ENCODE measurements at regions not wholly inside any gene's neighbourhood (a gene's known extent, or its start where the extent isn't known, plus 50 kb on each side); places are given as distances from the start of the nearest gene placed in this dataset.

DNA sequence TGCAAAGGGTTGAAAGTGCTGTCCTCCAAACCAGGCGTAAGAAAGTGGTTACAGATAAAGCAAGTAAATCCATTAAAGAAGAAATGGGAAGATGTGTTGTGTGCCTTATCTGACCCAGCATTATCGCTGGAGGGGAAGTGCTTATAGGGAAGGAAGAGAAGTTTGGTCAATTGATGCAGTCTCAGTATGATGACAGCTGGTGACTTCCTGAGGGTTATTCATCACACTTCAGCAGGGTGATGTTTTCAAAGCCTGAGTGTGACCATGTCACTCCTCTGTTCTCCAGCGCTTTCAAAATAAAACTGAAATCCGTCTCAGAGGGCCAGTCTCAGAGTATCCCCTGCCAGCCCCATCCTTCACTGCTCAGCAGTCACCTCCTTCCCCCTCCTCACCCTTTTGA is 505.4 kb upstream of the RBFOX1 start:
- no peak for ATAC-seq
- no peak overlapping the region for H3K27ac Mint-ChIP-seq

GRCh38 chr16:6822041-6822440 is 510.6 kb upstream of the RBFOX1 start:
- Histone ChIP-seq H3F3A (replicated peaks; ENCODE audit: low read depth) (no peaks in the 10 kb centered on the region), H3K27me3 (ENCODE audit: insufficient read depth) (no peaks in the 10 kb centered on the region), H3K4me1 (ENCODE audit: insufficient read depth) (no peaks in the 10 kb centered on the region), H3K36me3 (ENCODE audit: insufficient read depth) (0 out of 2 replicates have a peak, but pooled peaks cover 8% of the 10 kb centered on the region), H3K4me2 (no peak overlapping the region), H3K9me2 (ENCODE audit: insufficient read depth) (no peaks in the 10 kb centered on the region), H3K4me3 (no peak overlapping the region), H3K27ac (ENCODE audit: low read depth) (no peak overlapping the region), H4K20me1 (replicated peaks; ENCODE audit: insufficient read depth) (no peaks in the 10 kb centered on the region), H3K79me2 (replicated peaks; ENCODE audit: insufficient read depth) (no peaks in the 10 kb centered on the region), H2AFZ (no peak overlapping the region)
- Mint-ChIP-seq H3K4me1 (no peaks in the 10 kb centered on the region), H3K36me3 (ENCODE audit: low read depth) (peaks cover 11% of the 10 kb centered on the region), H3K27ac (no peak overlapping the region), H3K4me3 (no peak overlapping the region), H3K27me3 (ENCODE audit: insufficient read depth, low read depth, poor library complexity) (no peaks in the 10 kb centered on the region), H3K9me3 (peaks cover 75% of the 10 kb centered on the region)
- no peak for ATAC-seq
- DNase-seq (ENCODE audit: low spot score) = no peak
- TF ChIP-seq CTCF (conservative IDR thresholded peaks at IDR 0.05; ENCODE audit: low read depth in 2 of 2) (no peak), STAT1 (IDR thresholded peaks at IDR 0.05; ENCODE audit: unreplicated experiment) (no peak), ZNF114 (CRISPR knock-in tag; IDR thresholded peaks at IDR 0.05) (no peak)
- TF ChIP-seq, protein P1, sequence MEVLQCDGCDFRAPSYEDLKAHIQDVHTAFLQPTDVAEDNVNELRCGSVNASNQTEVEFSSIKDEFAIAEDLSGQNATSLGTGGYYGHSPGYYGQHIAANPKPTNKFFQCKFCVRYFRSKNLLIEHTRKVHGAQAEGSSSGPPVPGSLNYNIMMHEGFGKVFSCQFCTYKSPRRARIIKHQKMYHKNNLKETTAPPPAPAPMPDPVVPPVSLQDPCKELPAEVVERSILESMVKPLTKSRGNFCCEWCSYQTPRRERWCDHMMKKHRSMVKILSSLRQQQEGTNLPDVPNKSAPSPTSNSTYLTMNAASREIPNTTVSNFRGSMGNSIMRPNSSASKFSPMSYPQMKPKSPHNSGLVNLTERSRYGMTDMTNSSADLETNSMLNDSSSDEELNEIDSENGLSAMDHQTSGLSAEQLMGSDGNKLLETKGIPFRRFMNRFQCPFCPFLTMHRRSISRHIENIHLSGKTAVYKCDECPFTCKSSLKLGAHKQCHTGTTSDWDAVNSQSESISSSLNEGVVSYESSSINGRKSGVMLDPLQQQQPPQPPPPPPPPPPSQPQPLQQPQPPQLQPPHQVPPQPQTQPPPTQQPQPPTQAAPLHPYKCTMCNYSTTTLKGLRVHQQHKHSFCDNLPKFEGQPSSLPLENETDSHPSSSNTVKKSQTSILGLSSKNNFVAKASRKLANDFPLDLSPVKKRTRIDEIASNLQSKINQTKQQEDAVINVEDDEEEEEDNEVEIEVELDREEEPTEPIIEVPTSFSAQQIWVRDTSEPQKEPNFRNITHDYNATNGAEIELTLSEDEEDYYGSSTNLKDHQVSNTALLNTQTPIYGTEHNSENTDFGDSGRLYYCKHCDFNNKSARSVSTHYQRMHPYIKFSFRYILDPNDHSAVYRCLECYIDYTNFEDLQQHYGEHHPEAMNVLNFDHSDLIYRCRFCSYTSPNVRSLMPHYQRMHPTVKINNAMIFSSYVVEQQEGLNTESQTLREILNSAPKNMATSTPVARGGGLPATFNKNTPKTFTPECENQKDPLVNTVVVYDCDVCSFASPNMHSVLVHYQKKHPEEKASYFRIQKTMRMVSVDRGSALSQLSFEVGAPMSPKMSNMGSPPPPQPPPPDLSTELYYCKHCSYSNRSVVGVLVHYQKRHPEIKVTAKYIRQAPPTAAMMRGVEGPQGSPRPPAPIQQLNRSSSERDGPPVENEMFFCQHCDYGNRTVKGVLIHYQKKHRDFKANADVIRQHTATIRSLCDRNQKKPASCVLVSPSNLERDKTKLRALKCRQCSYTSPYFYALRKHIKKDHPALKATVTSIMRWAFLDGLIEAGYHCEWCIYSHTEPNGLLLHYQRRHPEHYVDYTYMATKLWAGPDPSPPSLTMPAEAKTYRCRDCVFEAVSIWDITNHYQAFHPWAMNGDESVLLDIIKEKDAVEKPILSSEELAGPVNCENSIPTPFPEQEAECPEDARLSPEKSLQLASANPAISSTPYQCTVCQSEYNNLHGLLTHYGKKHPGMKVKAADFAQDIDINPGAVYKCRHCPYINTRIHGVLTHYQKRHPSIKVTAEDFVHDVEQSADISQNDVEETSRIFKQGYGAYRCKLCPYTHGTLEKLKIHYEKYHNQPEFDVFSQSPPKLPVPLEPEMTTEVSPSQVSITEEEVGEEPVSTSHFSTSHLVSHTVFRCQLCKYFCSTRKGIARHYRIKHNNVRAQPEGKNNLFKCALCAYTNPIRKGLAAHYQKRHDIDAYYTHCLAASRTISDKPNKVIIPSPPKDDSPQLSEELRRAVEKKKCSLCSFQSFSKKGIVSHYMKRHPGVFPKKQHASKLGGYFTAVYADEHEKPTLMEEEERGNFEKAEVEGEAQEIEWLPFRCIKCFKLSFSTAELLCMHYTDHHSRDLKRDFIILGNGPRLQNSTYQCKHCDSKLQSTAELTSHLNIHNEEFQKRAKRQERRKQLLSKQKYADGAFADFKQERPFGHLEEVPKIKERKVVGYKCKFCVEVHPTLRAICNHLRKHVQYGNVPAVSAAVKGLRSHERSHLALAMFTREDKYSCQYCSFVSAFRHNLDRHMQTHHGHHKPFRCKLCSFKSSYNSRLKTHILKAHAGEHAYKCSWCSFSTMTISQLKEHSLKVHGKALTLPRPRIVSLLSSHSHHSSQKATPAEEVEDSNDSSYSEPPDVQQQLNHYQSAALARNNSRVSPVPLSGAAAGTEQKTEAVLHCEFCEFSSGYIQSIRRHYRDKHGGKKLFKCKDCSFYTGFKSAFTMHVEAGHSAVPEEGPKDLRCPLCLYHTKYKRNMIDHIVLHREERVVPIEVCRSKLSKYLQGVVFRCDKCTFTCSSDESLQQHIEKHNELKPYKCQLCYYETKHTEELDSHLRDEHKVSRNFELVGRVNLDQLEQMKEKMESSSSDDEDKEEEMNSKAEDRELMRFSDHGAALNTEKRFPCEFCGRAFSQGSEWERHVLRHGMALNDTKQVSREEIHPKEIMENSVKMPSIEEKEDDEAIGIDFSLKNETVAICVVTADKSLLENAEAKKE (CRISPR knock-in tag; IDR thresholded peaks at IDR 0.05) = no peak

More for the DNA sequence above, 505.4 kb upstream of the RBFOX1 start:
- H2AFZ ChIP-seq = no peak overlapping the region
- no peaks in the 10 kb centered on the region; the same call in 2 of the 3 replicates for H3K4me1 Mint-ChIP-seq
- no peaks in the 10 kb centered on the region for H3F3A ChIP-seq (replicated peaks; ENCODE audit: low read depth)
- H3K4me3 ChIP-seq = no peak overlapping the region
- no peak overlapping the region for H3K4me2 ChIP-seq
- H3K79me2 ChIP-seq (replicated peaks; ENCODE audit: insufficient read depth) = no peaks in the 10 kb centered on the region
- H3K27me3 ChIP-seq (ENCODE audit: insufficient read depth) = no peaks in the 10 kb centered on the region
- no peaks in the 10 kb centered on the region for H3K4me1 ChIP-seq (ENCODE audit: insufficient read depth)
- H3K9me2 ChIP-seq (ENCODE audit: insufficient read depth) = no peaks in the 10 kb centered on the region
- H3K4me3 Mint-ChIP-seq = no peak overlapping the region
- no peaks in the 10 kb centered on the region for H4K20me1 ChIP-seq (replicated peaks; ENCODE audit: insufficient read depth)
- no peak for TF ChIP-seq ZNF114 (CRISPR knock-in tag; IDR thresholded peaks at IDR 0.05)
- TF ChIP-seq JUNB (IDR thresholded peaks at IDR 0.05; ENCODE audit: unreplicated experiment) = no peak
- TF ChIP-seq REST (IDR thresholded peaks at IDR 0.05; ENCODE audit: unreplicated experiment) = no peak
- no peak for TF ChIP-seq STAT1 (IDR thresholded peaks at IDR 0.05; ENCODE audit: unreplicated experiment)
- TF ChIP-seq EZH2phosphoT487 (IDR thresholded peaks at IDR 0.05; ENCODE audit: unreplicated experiment) = no peak
- TF ChIP-seq EZH2 (IDR thresholded peaks at IDR 0.05; ENCODE audit: low read depth, unreplicated experiment) = no peak
- no peak overlapping the region for H3K27ac ChIP-seq (ENCODE audit: low read depth)
- peaks cover 1% of the 10 kb centered on the region for H3K27me3 Mint-ChIP-seq (ENCODE audit: insufficient read depth, low read depth, poor library complexity)
- peaks cover 10% of the 10 kb centered on the region for H3K36me3 Mint-ChIP-seq (ENCODE audit: low read depth)
- peaks cover 10% of the 10 kb centered on the region; the same call in 1 of the 2 replicates for H3K36me3 ChIP-seq (ENCODE audit: insufficient read depth)
- peaks cover 80% of the 10 kb centered on the region for H3K9me3 Mint-ChIP-seq
- no peak for DNase-seq (ENCODE audit: low spot score)
